GM21723 (cell line): ENCODE measurements at regions not wholly inside any gene's neighbourhood (a gene's known extent, or its start where the extent isn't known, plus 50 kb on each side); places are given as distances from the start of the nearest gene placed in this dataset.

ENCODE experiments used
- ATAC-seq: cut with Tn5 transposase; IDR thresholded peaks from one replicate; pipeline ENCODE4 v1.9.1; 2021; ENCODE audit warnings: mild to moderate bottlenecking, moderate library complexity; ENCODE audit not compliant: unreplicated experiment

DNA sequence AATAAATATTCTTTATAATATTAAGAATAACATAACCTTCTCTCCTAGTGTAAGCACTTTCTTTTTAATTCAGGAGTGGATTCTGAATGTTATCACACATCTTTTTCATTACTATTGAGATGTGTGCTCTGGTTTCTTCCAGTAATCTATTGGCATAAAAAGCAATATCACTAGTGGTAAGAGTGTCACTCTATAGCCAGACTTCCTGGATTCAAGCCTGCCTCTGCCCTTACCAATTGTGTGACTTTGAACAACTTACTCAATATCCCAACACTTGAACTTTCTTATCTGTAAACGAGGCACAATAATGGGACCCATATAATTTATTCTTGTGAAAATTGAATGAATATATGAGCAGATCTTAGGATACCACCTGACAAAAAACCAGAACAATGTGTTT lies 71.0 kb downstream of the SEM1 start:
- no peak for ATAC-seq

DNA sequence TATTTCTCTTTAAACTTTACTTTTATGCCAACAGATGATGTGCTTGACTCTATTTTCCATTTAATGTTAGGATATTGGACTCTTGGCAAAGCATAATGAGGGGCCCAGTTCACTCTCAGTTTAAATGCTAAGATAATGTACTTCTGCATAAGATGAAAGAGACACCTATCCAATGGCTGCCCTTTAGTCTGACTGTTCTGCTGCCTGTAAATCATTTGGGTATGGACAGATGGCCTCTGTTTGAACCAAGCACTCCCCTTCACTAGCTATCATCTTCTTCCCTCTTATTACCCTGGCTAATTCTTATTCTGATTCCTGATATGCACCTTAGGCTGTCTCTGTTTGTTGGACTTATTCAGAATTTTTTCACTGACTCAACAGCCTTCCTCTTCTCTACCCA lies 72.1 kb downstream of the SEM1 start:
- no peak for ATAC-seq

DNA sequence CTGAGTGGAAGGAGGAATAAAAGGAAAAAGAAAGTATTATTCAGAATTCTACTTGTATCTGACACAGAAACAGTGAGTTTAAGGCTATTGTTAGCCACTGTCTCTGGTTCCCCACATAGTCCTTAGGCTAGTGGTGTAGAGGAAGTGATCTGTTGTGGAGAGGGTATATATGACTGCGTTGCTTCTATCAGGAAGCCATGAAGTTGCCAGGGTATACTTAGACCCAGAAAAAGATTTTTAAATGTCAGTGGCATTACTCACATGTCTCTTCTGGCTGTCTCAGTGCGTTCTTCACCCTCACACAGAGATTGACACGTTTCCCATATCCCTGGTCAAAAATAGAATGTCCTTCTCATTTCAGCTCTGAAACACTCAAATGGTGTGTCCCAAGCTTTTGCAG lies 72.7 kb downstream of the SEM1 start:
- no peak for ATAC-seq

DNA sequence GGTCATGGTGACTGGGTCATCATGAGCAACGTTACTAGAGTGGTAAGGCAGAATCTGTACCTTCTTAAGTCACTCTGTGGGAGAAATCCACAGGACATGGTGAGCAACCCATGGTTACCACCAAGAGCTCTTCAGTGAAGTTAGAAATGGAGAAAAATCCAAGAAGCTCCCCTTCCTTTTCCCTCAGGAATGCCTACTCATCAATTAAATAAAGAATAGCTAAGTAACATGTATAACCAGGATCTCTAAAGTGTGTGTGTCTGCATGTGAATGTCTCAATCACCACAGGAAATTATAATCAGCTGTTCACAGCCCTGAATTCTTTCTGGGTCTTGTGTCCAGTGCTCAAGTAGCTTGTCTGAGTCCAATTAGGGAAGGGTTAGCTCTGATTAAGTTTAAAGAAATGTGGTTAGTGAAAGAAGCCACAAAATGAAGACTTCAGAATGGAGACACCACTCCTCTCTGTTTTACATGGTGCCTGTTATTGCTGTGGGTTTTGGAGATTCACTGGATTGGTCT lies 73.2 kb downstream of the SEM1 start:
- ATAC-seq, result no peak

DNA sequence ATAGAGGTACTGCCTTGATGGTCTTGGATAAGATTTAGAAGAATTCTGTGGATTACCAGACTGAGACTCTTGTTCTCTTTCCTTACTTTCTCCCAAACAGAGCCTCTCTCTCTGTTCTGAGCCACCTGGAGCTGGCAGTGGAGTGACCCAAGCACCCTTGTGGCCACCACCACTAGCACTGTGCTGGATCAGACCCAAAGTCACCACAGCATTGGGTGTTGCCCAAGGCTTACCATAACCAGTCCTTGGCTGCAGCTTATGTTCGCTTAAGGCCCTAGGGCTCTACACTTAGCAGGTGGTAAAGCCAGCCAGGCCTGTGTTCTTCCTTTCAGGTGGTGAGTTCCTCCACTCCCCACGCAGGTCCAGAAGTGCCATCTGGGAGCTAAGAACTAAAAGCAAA lies 79.8 kb downstream of the SEM1 start:
- no peak for ATAC-seq

DNA sequence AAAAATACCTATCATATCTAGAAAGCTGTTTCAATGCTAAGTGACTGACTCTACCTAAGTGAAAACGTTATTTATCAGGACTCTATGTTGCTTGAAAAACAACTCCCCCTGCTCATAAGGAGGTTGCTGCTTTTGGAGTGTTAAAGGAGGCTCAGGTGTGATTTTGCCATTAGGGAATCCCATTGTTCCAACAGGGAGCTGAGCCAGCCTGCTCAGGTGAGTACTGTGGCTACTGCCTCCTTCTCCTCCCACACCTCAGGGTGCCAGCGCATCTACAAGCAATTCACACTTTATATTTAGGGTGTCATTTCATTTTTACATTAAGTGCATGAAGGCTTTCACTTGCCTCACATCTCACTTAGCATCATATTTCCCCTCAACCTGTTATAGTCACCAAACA lies 84.7 kb downstream of the SEM1 start:
- no peak for ATAC-seq

DNA sequence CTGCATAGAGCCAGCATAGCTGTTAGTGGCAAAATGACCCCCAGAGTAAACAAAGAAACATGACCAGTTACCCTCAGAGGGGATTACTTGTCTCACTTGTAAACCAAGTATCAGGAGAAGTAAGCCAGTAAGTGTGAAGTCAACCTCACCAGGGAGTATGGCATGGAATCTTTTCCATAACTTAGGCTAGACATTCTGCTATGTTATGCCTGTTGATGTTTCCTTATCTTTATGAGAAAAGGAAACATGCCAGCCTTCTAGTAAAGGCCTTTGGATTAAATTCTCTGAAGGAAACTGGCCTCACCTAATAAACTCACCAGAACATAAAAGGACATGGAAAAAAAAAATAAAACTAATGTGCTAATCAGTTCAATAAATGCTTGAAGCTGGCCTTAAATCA lies 87.7 kb downstream of the SEM1 start:
- ATAC-seq, result no peak

DNA sequence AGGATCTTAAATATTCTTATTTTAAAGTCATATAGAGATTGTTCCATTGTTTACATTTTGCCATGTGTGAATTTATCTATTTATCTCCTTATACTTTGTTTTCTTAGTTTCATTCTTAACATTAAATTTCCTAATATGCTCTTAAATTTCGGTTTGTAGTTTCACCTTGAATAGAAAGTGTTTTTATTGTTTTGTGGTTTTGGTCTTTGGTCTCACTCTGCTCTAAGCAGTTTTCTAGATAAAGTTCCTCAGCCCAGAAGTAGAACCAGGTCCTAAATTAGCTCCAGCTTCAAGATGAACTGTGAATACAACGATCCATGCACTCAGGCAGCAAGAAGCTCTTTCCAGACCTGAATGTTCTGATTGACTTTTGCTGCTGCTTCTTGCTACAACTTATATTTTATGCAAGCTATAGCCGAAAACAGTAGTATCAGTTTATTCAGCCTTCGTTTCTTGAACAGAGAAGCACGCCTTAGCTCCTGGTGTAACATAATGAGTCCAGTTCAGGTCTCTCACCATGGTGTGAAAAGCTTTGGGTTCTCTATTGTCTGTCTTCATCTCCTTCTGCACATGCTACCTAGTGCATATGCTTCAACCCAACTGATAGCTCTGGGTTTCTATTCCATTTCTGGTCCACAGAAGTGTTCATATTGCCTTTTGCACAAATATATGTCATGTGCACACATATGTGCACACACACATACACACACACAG lies 95.3 kb downstream of the SEM1 start:
- peak; percentile 69 for ATAC-seq

DNA sequence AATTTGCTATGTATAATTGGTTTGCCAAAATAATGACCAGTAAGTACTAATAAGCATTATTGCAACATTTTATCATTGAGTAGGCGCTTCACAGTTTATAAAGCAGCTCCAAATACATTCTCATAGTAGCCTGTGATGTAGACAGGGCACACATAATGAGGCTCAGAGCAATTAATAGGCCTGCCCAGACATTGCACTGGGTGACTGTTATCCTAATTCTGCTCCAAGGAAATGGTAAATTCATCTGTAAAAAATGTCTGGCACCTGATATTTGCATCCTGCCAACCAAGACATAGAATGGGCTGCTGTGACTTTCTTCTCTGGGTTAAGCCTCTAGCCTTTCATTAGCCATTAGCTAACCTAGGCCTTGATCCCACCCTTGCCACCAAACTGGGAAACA lies 97.6 kb downstream of the SEM1 start:
- ATAC-seq, result no peak

DNA sequence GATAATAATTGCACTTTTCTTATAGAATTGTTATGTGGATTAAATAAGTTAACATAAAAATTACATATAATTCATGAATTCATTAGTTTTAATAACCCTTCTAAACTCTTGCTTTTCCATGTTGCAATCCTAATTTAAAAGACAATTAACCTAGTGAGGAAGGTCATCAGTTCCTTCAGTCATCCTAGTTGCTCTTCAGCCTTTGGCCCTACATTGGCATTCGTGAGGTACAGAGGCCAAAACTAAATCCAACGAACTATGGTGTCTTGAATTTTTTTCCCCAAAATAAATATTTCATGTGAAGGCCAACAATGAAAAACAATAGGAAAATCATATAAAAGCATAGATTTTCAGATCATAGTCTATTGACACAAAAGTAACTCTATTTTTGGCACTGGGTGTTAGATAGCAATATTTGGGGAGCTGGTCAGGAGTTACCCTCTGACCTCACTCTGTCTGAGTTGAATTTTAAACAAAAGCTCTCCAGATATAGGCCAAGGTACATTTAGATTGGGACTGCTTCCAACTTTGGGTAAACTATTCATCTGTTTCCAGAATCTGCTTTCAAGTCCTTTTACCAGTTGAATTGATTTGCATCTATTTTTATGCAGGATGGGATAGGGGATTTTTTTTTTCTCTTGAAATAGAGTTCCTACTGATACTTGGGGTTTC lies 104.5 kb downstream of the SEM1 start:
- ATAC-seq, result no peak

DNA sequence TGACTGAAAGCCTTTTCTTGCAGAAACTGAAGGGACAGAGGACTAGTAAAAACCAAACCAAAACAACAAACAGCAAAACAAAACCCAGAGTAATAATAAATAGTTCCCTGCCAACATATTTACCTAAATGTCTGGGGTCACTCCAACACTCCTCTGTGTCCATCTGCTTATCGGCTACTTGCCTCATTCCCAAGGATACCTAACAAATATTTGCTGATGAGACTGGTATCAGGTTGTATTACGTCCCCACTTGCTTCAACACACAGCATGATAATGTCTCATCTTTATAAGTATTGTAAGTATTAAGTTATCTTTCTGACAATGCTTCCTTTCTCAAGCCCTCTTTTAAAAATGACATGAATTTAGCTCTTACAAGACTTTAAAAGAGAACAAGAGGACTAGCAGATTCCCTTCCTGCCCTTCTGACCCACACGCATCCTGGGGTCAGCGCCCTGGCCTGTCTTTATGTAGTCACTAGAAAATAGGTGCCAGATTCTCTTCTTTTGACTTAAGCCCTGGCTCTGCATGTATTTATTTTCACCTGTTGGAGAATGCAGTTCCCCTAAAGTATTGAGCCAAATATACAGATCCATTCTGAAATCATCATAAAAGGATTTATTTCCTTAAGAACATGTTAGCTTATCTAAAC lies 110.2 kb downstream of the SEM1 start:
- ATAC-seq, result no peak

DNA sequence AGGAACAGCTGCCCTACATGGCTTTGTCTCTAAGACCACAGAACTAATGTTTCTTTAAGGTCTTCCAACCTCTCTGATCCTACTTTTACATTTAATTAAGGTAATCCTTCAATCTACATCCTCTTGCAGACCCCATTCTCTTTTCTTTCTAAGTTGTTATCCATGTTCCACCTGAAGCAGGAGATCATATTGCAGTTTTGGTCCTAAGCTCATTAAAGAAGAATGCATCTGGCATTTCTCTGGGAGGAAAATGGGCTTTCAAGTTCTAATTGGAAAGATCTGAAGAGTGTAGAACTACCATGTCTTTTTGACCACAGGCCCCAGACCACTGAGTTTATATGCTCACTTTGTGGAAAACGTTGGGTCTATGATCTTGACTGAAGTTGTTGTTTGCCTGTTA lies 111.2 kb downstream of the SEM1 start:
- ATAC-seq, result no peak

DNA sequence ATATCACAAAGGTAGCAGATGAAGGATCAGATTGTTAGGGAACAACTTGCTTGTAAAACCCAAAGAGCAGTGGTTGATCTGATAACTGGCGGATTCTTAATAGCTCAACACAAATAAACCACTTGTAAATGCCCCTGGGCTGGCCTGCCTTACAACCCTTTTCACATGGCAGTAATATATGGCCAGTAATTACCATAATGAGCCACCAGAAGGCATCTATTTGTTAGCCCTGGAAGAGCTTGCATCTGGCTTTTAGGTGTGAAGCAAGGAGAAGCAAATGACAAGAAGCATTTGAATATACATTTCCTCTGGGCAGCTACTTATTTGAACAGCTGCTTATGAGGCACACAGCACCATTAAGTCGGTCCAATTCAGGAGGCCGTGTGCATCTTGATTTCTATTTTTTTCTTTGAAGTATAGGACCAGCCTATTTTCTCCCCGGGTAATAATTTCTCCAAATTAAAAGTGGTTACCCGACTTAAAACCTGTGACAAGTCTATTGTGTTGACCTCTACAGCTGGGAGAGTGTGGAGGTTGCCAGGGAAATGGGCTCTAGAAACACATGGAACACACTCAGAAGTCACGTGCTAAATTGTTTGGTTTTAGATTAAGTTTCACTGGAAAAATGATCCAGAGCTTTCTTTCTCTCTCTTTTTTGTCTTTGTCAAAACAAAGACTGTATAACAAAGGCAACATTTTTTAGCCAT lies 113.4 kb downstream of the SEM1 start:
- no peak for ATAC-seq

DNA sequence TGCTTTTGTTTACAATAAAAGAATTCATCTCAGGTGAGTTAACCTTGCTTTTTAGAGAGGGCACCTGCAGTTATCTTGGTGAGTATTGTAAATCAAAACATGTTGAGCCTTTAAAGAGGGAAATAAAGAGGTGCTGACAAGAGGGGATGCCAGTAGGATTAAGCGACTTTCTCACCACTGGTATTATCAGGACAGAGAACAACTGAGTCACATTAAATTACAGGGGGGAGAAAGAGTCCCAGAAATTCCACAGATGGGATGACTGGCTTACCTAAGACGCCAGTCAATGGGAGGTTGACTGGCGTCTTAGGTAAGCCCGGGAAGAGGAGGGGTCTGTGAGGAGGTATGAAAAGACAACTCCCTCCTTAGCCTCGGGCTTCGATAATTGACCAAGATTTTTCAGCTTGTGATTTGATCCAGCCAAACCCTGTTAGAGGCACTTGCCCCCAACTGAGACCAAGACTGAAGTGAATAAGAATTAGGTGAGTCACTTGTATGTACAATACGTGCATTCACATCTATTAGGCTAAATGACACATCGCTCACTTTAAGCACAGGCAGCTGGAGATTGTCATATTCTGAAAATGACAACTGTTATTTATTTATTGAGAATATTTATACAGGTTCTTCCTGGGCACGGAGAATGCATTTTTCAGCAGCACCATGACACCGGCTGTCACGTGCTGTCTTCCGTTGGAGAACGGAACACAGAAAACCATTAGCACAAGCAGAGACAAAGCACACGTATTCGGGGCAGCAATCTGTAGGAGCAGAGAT lies 117.6 kb downstream of the SEM1 start:
- ATAC-seq, result no peak

DNA sequence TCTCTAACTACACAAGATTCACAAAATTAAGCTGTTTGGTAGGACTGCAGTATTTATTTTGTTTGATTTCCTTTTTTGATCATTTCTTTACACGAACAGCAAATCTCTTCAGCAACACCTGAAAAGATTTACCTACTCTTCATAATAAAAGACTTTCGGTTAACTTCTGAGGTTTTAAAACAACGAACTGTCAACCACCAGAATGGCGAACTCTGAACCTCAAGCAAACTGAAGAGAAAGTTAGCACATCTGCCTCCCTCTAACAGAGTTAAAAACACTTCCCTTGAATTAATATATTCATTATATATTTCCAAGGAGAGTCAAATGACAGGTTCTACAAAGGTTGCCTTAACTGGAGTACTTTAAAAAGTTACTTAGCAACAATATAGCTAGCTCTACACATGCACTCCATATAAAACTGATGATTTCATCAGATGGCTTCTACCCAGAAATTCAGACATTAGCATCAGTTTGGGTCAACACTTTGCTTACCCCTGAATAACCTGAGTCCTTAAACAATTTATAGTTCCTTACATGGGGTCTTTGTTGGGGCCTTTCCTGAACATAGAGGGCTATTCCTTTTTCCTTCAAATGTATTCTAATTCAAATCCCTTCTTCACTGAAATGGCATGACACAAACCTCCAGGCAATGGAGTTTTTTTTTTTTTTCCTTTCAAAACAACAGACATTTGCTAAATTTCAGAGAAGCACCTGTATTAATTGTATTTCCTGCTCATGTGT lies 118.3 kb downstream of the SEM1 start:
- no peak for ATAC-seq

DNA sequence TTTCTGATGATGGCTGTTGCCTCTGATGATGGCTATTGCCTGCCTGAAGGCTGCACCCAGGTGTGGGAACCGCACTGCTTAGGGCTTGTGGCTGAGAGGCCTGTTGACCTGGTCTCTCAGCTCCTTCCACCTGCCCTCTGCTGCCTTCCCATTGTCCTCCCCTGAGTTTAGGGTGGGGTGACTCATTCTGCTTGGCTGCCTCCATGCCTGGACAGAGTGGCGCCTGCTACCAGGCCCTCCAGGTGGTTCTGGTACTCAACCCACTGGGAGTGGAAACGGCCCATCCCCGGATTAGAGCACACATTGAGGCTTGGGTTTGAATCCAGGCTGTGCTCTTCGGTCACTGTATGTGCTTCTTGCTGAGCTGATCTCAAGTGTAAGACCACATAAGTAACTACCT lies 120.6 kb downstream of the SEM1 start:
- no peak for ATAC-seq

DNA sequence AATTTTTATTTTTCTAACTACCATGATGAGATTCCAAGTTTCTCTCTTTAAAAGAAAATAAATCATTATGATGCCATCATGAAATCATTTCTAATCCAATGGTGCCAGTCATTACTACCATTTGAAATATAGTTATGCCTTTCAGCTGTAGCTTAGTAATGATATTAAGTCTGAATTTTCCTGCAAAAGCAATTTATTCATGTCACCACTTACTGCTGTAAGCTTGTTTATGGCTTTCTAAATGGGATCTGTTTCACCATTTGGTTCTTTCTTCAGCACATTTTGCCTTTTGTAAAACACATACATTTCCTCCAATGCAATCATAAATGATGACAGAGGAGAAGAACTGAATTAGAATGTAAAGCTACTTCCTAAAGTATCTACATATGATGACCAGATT lies 130.5 kb downstream of the SEM1 start:
- no peak for ATAC-seq

DNA sequence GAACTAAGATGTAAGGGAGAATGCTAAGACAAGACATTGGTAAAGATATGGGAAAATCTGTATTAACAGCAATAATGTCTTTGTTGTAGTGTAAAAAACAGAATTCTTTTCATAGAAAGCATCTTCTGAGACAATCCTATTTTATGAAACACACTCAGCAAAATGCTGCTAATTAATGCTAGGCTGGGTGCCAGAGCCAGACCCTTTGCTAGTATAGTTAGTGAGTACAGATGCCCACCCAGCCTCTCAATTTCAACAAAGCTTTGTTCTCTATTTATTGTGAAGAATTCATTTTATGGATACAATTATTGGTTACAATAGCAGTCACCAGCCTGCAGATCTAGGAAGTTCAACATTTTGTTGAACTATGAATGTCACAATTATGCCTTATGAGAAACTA lies 131.0 kb downstream of the SEM1 start:
- ATAC-seq, result no peak

DNA sequence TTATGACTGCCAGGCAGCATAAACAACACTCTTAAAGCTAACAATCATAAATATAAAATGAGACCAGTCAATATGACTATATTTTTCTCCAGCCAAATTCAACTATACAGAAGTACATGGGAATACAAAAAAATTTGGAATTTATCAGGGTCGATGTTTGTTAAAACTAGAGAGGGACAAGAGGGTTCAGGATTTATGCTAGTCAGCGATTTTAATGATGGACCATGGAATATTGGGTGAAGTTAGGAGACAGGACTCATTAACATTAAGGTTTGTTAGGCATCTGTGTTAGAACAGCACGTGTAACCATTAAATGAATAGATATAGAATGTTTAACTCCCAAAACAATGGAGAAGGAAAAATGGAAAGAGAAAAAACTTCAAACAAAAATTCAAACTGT lies 146.2 kb downstream of the SEM1 start:
- ATAC-seq, result no peak

DNA sequence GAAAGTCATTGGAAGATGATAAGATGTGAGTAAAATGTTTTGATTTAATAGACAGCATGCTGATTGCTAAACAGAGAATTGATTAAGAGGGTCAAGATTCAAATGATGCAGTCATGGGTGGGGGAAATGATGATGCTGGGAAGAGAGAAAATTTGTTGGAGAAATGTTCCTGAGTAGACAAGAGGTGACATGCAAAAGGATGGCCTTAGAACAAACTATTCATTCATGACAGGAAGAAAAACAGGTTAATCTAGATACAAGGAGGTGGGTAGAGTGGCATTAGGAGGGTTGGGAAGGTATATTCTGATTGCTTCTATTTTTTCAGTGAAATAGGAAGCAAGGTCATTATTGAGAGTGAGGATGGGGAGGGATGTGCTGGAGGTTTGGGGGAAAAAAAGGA lies 146.7 kb downstream of the SEM1 start:
- ATAC-seq, result no peak
